H1 (cell line): ENCODE measurements at regions not wholly inside any gene's neighbourhood (a gene's known extent, or its start where the extent isn't known, plus 50 kb on each side); places are given as distances from the start of the nearest gene placed in this dataset.

Experiments used
- TF ChIP-seq, protein P1 (sequence below): IDR thresholded peaks from 2 replicates; pipeline ENCODE4 v1.6.1; 2012; ENCODE audit warnings: low read length, inconsistent platforms

DNA sequence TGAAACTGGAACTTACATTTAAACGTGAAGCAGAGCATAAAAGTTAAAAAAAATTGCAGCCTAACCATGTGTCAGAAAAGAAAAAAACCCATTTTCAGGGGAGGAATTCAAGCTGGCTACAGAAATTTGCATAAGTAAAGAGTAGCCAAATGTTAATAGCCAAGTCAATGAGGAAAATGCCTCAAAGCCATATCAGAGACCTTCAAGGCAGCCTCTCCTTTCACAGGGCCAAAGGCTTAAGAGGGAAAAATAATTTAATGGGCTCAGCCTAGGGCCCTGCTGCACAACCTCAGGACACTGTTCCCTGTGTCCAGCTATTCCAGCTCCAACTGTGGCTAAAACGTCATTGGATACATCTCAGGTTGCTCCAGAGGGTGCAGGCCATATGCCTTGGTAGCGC, 749.5 kb downstream of the FLRT2 start (continued):
- TF ChIP-seq, protein P1, sequence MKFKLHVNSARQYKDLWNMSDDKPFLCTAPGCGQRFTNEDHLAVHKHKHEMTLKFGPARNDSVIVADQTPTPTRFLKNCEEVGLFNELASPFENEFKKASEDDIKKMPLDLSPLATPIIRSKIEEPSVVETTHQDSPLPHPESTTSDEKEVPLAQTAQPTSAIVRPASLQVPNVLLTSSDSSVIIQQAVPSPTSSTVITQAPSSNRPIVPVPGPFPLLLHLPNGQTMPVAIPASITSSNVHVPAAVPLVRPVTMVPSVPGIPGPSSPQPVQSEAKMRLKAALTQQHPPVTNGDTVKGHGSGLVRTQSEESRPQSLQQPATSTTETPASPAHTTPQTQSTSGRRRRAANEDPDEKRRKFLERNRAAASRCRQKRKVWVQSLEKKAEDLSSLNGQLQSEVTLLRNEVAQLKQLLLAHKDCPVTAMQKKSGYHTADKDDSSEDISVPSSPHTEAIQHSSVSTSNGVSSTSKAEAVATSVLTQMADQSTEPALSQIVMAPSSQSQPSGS: no peak
